OCI-LY3 (cell line): ENCODE measurements at regions not wholly inside any gene's neighbourhood (a gene's known extent, or its start where the extent isn't known, plus 50 kb on each side); places are given as distances from the start of the nearest gene placed in this dataset.

Experiments used
- CTCF ChIP-seq: fragments of 200-600, 300-600 bp; sonication (generic); IDR thresholded peaks from 2 replicates; pipeline ENCODE4 v1.5.1; 2014; ENCODE audit warnings: antibody characterized with exemption, low read length, low read depth
- EZH2phosphoT487 ChIP-seq: fragments of 200-600 bp; shearing (Covaris generic); IDR thresholded peaks from 2 replicates; pipeline ENCODE4 v1.6.1; 2018; ENCODE audit warnings: antibody characterized with exemption, mixed run types, low read depth

- no peak for TF ChIP-seq CTCF
- no peak for TF ChIP-seq EZH2phosphoT487
Observed at GRCh38 chr6:140909625-140910024, 1223.1 kb upstream of the GJE1 start.
